ENCODE measurements at regions not wholly inside any gene's neighbourhood (a gene's known extent, or its start where the extent isn't known, plus 50 kb on each side); places are given as distances from the start of the nearest gene placed in this dataset.

- ChIA-PET POLR2A (no interaction called here), CTCF (no interaction called here)
- DNase-seq (ENCODE audit: extremely low spot score), result no peak
- no peak for TF ChIP-seq BHLHE40 (IDR thresholded peaks at IDR 0.05; ENCODE audit: borderline replicate concordance)
- no peak for TF ChIP-seq HDGF (IDR thresholded peaks at IDR 0.05; ENCODE audit: borderline replicate concordance)
- no peak for TF ChIP-seq ZNF384 (IDR thresholded peaks at IDR 0.05)
- TF ChIP-seq ARNT (IDR thresholded peaks at IDR 0.05), result no peak
- no peak for TF ChIP-seq TARDBP (IDR thresholded peaks at IDR 0.05)
- no peak for TF ChIP-seq L3MBTL2 (conservative IDR thresholded peaks at IDR 0.05)
- no peak for TF ChIP-seq FOXM1 (IDR thresholded peaks at IDR 0.05; ENCODE audit: borderline replicate concordance)
- no peak for TF ChIP-seq SP1 (IDR thresholded peaks at IDR 0.05)
- TF ChIP-seq ELF4 (IDR thresholded peaks at IDR 0.05), result no peak
- no peak for TF ChIP-seq NFRKB (IDR thresholded peaks at IDR 0.05)
- no peak for TF ChIP-seq CTBP1 (IDR thresholded peaks at IDR 0.05; ENCODE audit: borderline replicate concordance)
- no peak for TF ChIP-seq PKNOX1 (IDR thresholded peaks at IDR 0.05)
- TF ChIP-seq SUZ12 (IDR thresholded peaks at IDR 0.05), result no peak
- no peak for TF ChIP-seq LEF1 (IDR thresholded peaks at IDR 0.05; ENCODE audit: borderline replicate concordance)
- no peak for TF ChIP-seq FOXA1 (IDR thresholded peaks at IDR 0.05)
- no peak for TF ChIP-seq FOXK2 (IDR thresholded peaks at IDR 0.05)
These were observed 79.1 kb upstream of the SDK2 start for GRCh38 chr17:73723317-73723716.

- ChIA-PET CTCF (interaction anchor here (0.6 kb wide), 1 partner anchor 33 kb away, joined by 3 read pairs; no protein-coding TSS in a partner anchor), POLR2A (no interaction called here)
- DNase-seq (ENCODE audit: extremely low spot score), result no peak
- TF ChIP-seq ZNF384 (IDR thresholded peaks at IDR 0.05) (no peak), BHLHE40 (IDR thresholded peaks at IDR 0.05; ENCODE audit: borderline replicate concordance) (no peak), NFRKB (IDR thresholded peaks at IDR 0.05) (no peak), PKNOX1 (IDR thresholded peaks at IDR 0.05) (no peak), FOXA1 (IDR thresholded peaks at IDR 0.05) (no peak), FOXM1 (IDR thresholded peaks at IDR 0.05; ENCODE audit: borderline replicate concordance) (no peak), FOXK2 (IDR thresholded peaks at IDR 0.05) (no peak), HDGF (IDR thresholded peaks at IDR 0.05; ENCODE audit: borderline replicate concordance) (no peak)
These were observed 80.1 kb upstream of the SDK2 start for GRCh38 chr17:73724341-73724740.

GRCh38 chr17:73724990-73725389 is 80.7 kb upstream of the SDK2 start:
- CTCF ChIA-PET, result no interaction called here
- TF ChIP-seq BHLHE40 (IDR thresholded peaks at IDR 0.05; ENCODE audit: borderline replicate concordance) (no peak), ZNF384 (IDR thresholded peaks at IDR 0.05) (no peak), SUZ12 (IDR thresholded peaks at IDR 0.05) (no peak)
- no peak for DNase-seq (ENCODE audit: extremely low spot score)
- POLR2A ChIA-PET, result no interaction called here

GRCh38 chr17:73725794-73726515 is 81.7 kb upstream of the SDK2 start:
- TF ChIP-seq NFRKB (IDR thresholded peaks at IDR 0.05) (no peak), L3MBTL2 (conservative IDR thresholded peaks at IDR 0.05) (no peak), SP1 (IDR thresholded peaks at IDR 0.05) (no peak)
- no peak for DNase-seq (ENCODE audit: extremely low spot score)
- POLR2A ChIA-PET, result no interaction called here
- CTCF ChIA-PET, result no interaction called here

- CTCF ChIA-PET, result no interaction called here
- DNase-seq (ENCODE audit: extremely low spot score), result no peak
- POLR2A ChIA-PET, result no interaction called here
- TF ChIP-seq ZNF384 (IDR thresholded peaks at IDR 0.05) (no peak), BHLHE40 (IDR thresholded peaks at IDR 0.05; ENCODE audit: borderline replicate concordance) (no peak), ARNT (IDR thresholded peaks at IDR 0.05) (no peak), HDGF (IDR thresholded peaks at IDR 0.05; ENCODE audit: borderline replicate concordance) (no peak), L3MBTL2 (conservative IDR thresholded peaks at IDR 0.05) (no peak), PKNOX1 (IDR thresholded peaks at IDR 0.05) (no peak), CTBP1 (IDR thresholded peaks at IDR 0.05; ENCODE audit: borderline replicate concordance) (no peak), FOXM1 (IDR thresholded peaks at IDR 0.05; ENCODE audit: borderline replicate concordance) (no peak), FOXA1 (IDR thresholded peaks at IDR 0.05) (no peak), FOXK2 (IDR thresholded peaks at IDR 0.05) (no peak)
These were observed 83.7 kb upstream of the SDK2 start for GRCh38 chr17:73727941-73728340.

- no peak for DNase-seq (ENCODE audit: extremely low spot score)
- ChIA-PET POLR2A (no interaction called here), CTCF (no interaction called here)
- TF ChIP-seq CTBP1 (IDR thresholded peaks at IDR 0.05; ENCODE audit: borderline replicate concordance) (no peak), HDGF (IDR thresholded peaks at IDR 0.05; ENCODE audit: borderline replicate concordance) (no peak), BHLHE40 (IDR thresholded peaks at IDR 0.05; ENCODE audit: borderline replicate concordance) (no peak), L3MBTL2 (conservative IDR thresholded peaks at IDR 0.05) (no peak), ELF4 (IDR thresholded peaks at IDR 0.05) (no peak)
These were observed 84.9 kb upstream of the SDK2 start for GRCh38 chr17:73729101-73729500.

- TF ChIP-seq L3MBTL2 (conservative IDR thresholded peaks at IDR 0.05), result no peak
- no peak for TF ChIP-seq TARDBP (IDR thresholded peaks at IDR 0.05)
- no peak for TF ChIP-seq ELF4 (IDR thresholded peaks at IDR 0.05)
- TF ChIP-seq BHLHE40 (IDR thresholded peaks at IDR 0.05; ENCODE audit: borderline replicate concordance), result no peak
These were observed 87.5 kb upstream of the SDK2 start for GRCh38 chr17:73731733-73732132.

More at GRCh38 chr17:73731733-73732132, 87.5 kb upstream of the SDK2 start:
- DNase-seq (ENCODE audit: extremely low spot score), result no peak
- CTCF ChIA-PET, result interaction anchor here (1.2 kb wide), 1 partner anchor 22 kb away, joined by 4 read pairs; no protein-coding TSS in a partner anchor
- POLR2A ChIA-PET, result no interaction called here

Data from HEK293T (cell line).